Panc1 (cell line): ENCODE measurements at regions not wholly inside any gene's neighbourhood (a gene's known extent, or its start where the extent isn't known, plus 50 kb on each side); places are given as distances from the start of the nearest gene placed in this dataset.
A peak's percentile ranks its signal among the peaks of the same experiment; 100 is the strongest.
"Not testable (repeated sequence)": the region's sequence is repeated elsewhere in the genome, so short reads cannot be mapped to it uniquely, and the experiment has no call there.

Source experiments
- ATAC-seq: fragments of 200-7000 bp; cut with Tn5 transposase; 2 replicates; pipeline ENCODE4 v1.9.1; 2020; ENCODE audit warnings: mild to moderate bottlenecking, moderate library complexity
- BruUV-seq: library from RNA; stranded (reverse); fragments of 400-500 nt; replicated peaks from 2 replicates; lab custom pipeline; 2021; lab: Mats Ljungman, UMichigan
- CTCF ChIA-PET: fragments of 300-600 bp; sonication (Branson Sonifier 250); formaldehyde crosslinking; loops from one replicate; lab custom pipeline; 2022; ENCODE audit warnings: antibody characterized with exemption; lab: Charles Lee
- POLR2A ChIA-PET: fragments of 300-600 bp; sonication (Branson Sonifier 250); formaldehyde crosslinking; loops from one replicate; lab custom pipeline; 2022; ENCODE audit warnings: antibody characterized with exemption; lab: Charles Lee
- DNase-seq: peaks from one replicate; pipeline ENCODE4 v3.0.0-alpha.2; 2010; ENCODE audit warnings: low read depth, low spot score
- H3K27ac ChIP-seq: 2 replicates; pipeline ENCODE4 v1.5.1; 2011; ENCODE audit warnings: mild to moderate bottlenecking, low read length, inconsistent platforms
- H3K27me3 ChIP-seq: fragments of 200-500 bp; sonication (Bioruptor generic); 2 replicates; pipeline ENCODE4 v1.6.0; 2014; ENCODE audit warnings: low read length, inconsistent platforms; ENCODE audit not compliant: control insufficient read depth, insufficient read depth
- H3K36me3 ChIP-seq: fragments of 200-500 bp; sonication (Bioruptor generic); 2 replicates; pipeline ENCODE4 v1.5.1; 2014; ENCODE audit warnings: inconsistent platforms, mild to moderate bottlenecking, low read length, moderate library complexity; ENCODE audit not compliant: control insufficient read depth, insufficient read depth
- H3K4me1 ChIP-seq: 2 replicates; pipeline ENCODE4 v1.5.1; 2011; ENCODE audit warnings: inconsistent platforms, mild to moderate bottlenecking, low read length, moderate library complexity; ENCODE audit not compliant: control insufficient read depth, insufficient read depth
- H3K4me3 ChIP-seq, 2 experiments: 2 replicates each; pipeline ENCODE4 v1.5.1; 2011 to 2012; ENCODE audit warnings: low read depth in 2 of 2, low read length in 2 of 2, mild to moderate bottlenecking in 2 of 2, inconsistent platforms in 1 of 2, moderate library complexity in 1 of 2
- H3K9me3 ChIP-seq: fragments of 200-500 bp; sonication (Bioruptor generic); 2 replicates; pipeline ENCODE4 v1.5.1; 2014; ENCODE audit warnings: low read depth, mild to moderate bottlenecking, inconsistent platforms, low read length, moderate library complexity; ENCODE audit not compliant: control insufficient read depth, insufficient read depth
- CTCF ChIP-seq: fragments of 450-650 bp; IDR thresholded peaks from 2 replicates; pipeline ENCODE4 v1.5.1; 2017; ENCODE audit warnings: mild to moderate bottlenecking
- POLR2AphosphoS5 ChIP-seq: IDR thresholded peaks from 2 replicates; pipeline ENCODE4 v1.6.1; 2012; ENCODE audit warnings: mild to moderate bottlenecking, low read depth, low read length, moderate library complexity
- REST ChIP-seq, 2 experiments: IDR thresholded peaks; 2 replicates each; pipeline ENCODE4 v1.6.1; 2011 to 2012; ENCODE audit warnings: low read depth in 2 of 2, control low read depth in 1 of 2, low read length in 1 of 2, mild to moderate bottlenecking in 1 of 2, moderate library complexity in 1 of 2; ENCODE audit not compliant: insufficient read depth in 1 of 2
- SIN3A ChIP-seq: IDR thresholded peaks from 2 replicates; pipeline ENCODE4 v1.6.1; 2012; ENCODE audit warnings: low read depth, mild to moderate bottlenecking, low read length, moderate library complexity, borderline replicate concordance; ENCODE audit not compliant: insufficient read depth
- TCF7L2 ChIP-seq: IDR thresholded peaks from 2 replicates; pipeline ENCODE4 v1.6.1; 2011; ENCODE audit warnings: mild to moderate bottlenecking, low read depth, low read length, inconsistent platforms
- in situ Hi-C: cut with HindIII; loops from 2 replicates; pipeline ENCODE4 v1.10.0; 2016; ENCODE audit warnings: low sequenced_read_pairs, low pct_unique_long_range_greater_than_20kb
- intact Hi-C: fragments of 100-400 bp; cut with micrococcal nuclease; formaldehyde crosslinking; loops from one replicate; pipeline ENCODE4 v1.10.0; 2022; ENCODE audit not compliant: unreplicated experiment

- intact Hi-C loops = no loop called here
- in situ Hi-C loops = no loop called here
- no TSS peak for BruUV-seq
These were observed 792.8 kb upstream of the EYS start for GRCh38 chr6:66499851-66500250.

GRCh38 chr6:66496659-66497058 is 789.6 kb upstream of the EYS start:
- no TSS peak for BruUV-seq
- DNase-seq (peak; percentile 2), ATAC-seq (no peak)
- Histone ChIP-seq H3K36me3 (no peaks in the 10 kb centered on the region), H3K4me3 (no peak overlapping the region), H3K9me3 (no peaks in the 10 kb centered on the region), H3K27ac (no peak overlapping the region), H3K27me3 (no peaks in the 10 kb centered on the region), H3K4me1 (no peaks in the 10 kb centered on the region)
- intact Hi-C loops (no loop called here), in situ Hi-C loops (no loop called here)
- ChIA-PET POLR2A (no interaction called here), CTCF (no interaction called here)
- TF ChIP-seq POLR2AphosphoS5 = no peak
- peak; percentile 34; the same call in 1 of the 2 replicates for TF ChIP-seq CTCF
- TF ChIP-seq TCF7L2 = no peak

More at GRCh38 chr6:66499851-66500250, 792.8 kb upstream of the EYS start:
- ATAC-seq (no peak), DNase-seq (no peak)
- CTCF ChIA-PET = no interaction called here
- Histone ChIP-seq H3K36me3 (no peaks in the 10 kb centered on the region), H3K4me1 (no peaks in the 10 kb centered on the region), H3K9me3 (peaks cover 7% of the 10 kb centered on the region; the same call in 1 of the 2 replicates), H3K27ac (no peak overlapping the region), H3K27me3 (no peaks in the 10 kb centered on the region), H3K4me3 (no peak overlapping the region)
- no peak for TF ChIP-seq POLR2AphosphoS5
- TF ChIP-seq TCF7L2 = no peak
- TF ChIP-seq SIN3A = no peak
- TF ChIP-seq CTCF = no peak
- TF ChIP-seq REST (IDR thresholded peaks at IDR 0.05; ENCODE audit: insufficient read depth in 1 of 2, low read depth in 2 of 2, low read length in 1 of 2) = no peak
- POLR2A ChIA-PET = interaction anchor here (0.5 kb wide), 1 partner anchor 97 kb away, joined by 3 read pairs; no protein-coding TSS in a partner anchor

- H3K36me3 ChIP-seq, CTCF ChIA-PET, H3K9me3 ChIP-seq, H3K27ac ChIP-seq, DNase-seq, BruUV-seq, intact Hi-C loops, in situ Hi-C loops, ATAC-seq, POLR2A ChIA-PET, H3K4me1 ChIP-seq, H3K27me3 ChIP-seq, H3K4me3 ChIP-seq: not testable (repeated sequence)
These were observed 787.6 kb upstream of the EYS start for GRCh38 chr6:66494643-66495042.
